ENCODE measurements at regions not wholly inside any gene's neighbourhood (a gene's known extent, or its start where the extent isn't known, plus 50 kb on each side); places are given as distances from the start of the nearest gene placed in this dataset.
A peak's percentile ranks its signal among the peaks of the same experiment; 100 is the strongest.

GRCh38 chr12:74440469-74440868 is 97.2 kb upstream of the ATXN7L3B start:
- DNase-seq (ENCODE audit: low read depth) = no peak
- TF ChIP-seq, protein P1, sequence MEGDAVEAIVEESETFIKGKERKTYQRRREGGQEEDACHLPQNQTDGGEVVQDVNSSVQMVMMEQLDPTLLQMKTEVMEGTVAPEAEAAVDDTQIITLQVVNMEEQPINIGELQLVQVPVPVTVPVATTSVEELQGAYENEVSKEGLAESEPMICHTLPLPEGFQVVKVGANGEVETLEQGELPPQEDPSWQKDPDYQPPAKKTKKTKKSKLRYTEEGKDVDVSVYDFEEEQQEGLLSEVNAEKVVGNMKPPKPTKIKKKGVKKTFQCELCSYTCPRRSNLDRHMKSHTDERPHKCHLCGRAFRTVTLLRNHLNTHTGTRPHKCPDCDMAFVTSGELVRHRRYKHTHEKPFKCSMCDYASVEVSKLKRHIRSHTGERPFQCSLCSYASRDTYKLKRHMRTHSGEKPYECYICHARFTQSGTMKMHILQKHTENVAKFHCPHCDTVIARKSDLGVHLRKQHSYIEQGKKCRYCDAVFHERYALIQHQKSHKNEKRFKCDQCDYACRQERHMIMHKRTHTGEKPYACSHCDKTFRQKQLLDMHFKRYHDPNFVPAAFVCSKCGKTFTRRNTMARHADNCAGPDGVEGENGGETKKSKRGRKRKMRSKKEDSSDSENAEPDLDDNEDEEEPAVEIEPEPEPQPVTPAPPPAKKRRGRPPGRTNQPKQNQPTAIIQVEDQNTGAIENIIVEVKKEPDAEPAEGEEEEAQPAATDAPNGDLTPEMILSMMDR (IDR thresholded peaks at IDR 0.05; ENCODE audit: insufficient read depth, low read length, poor library complexity, severe bottlenecking) = no peak
- Histone ChIP-seq H3K27me3 (ENCODE audit: control insufficient read depth, insufficient read depth, low read length) (no peaks in the 10 kb centered on the region), H3K4me3 (ENCODE audit: low read depth, low read length) (no peak overlapping the region), H3K36me3 (ENCODE audit: control insufficient read depth, insufficient read depth, low read length) (no peaks in the 10 kb centered on the region)

DNA sequence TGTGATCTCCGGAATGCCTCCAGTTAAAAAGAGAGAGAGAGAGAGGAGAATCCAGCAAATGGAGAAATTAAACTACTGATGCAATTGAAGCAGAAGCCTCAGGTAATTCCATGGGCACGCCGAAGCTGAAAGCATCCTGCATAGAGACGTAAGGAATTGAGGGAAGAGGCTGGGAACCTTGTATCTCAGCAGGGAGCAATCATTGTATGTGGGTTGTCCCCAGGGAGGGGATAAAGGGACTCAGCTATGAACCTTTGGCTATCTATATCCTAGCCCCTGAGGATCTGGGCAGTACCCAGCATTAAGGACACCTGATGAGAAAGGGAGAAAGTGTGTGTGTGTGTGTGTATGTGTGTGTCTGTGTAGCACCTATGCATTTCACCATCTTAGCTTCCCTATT is 95.8 kb upstream of the ATXN7L3B start:
- TF ChIP-seq, protein P1 (IDR thresholded peaks at IDR 0.05; ENCODE audit: insufficient read depth, low read length, poor library complexity, severe bottlenecking) = no peak
- Histone ChIP-seq H3K4me3 (ENCODE audit: low read depth, low read length) (no peak overlapping the region), H3K27me3 (ENCODE audit: control insufficient read depth, insufficient read depth, low read length) (no peaks in the 10 kb centered on the region), H3K36me3 (ENCODE audit: control insufficient read depth, insufficient read depth, low read length) (no peaks in the 10 kb centered on the region)
- DNase-seq (ENCODE audit: low read depth) = no peak

- DNase-seq (ENCODE audit: low read depth) = no peak
- TF ChIP-seq, protein P1 (IDR thresholded peaks at IDR 0.05; ENCODE audit: insufficient read depth, low read length, poor library complexity, severe bottlenecking) = no peak
- no peak overlapping the region for H3K4me3 ChIP-seq (ENCODE audit: low read depth, low read length)
- no peaks in the 10 kb centered on the region for H3K27me3 ChIP-seq (ENCODE audit: control insufficient read depth, insufficient read depth, low read length)
- no peaks in the 10 kb centered on the region for H3K36me3 ChIP-seq (ENCODE audit: control insufficient read depth, insufficient read depth, low read length)
Measured at GRCh38 chr12:74446466-74446865, 91.2 kb upstream of the ATXN7L3B start.

DNA sequence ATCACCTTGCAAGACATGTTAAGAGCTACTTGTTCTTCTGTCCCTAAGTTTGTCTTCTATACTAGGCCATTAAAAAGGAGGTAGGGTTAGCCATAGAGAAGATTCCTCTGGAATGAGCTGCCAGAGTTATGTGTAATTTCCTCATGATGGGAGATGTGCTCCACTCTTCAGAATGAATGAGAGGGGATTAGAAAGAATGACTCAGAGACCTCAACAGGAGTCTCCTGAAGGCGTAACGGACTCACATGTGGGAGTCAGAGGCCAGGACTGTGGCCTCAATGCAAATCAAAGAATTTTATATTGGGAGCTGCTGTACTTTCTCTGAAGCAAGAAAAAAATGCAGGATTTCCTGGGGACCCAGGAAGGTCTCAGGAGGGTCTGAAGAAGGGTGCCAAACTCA is 87.8 kb upstream of the ATXN7L3B start:
- no peaks in the 10 kb centered on the region for H3K27me3 ChIP-seq (ENCODE audit: control insufficient read depth, insufficient read depth, low read length)
- H3K36me3 ChIP-seq (ENCODE audit: control insufficient read depth, insufficient read depth, low read length) = no peaks in the 10 kb centered on the region
- peak; percentile 43 for DNase-seq (ENCODE audit: low read depth)
- TF ChIP-seq, protein P1 (IDR thresholded peaks at IDR 0.05; ENCODE audit: insufficient read depth, low read length, poor library complexity, severe bottlenecking) = no peak
- H3K4me3 ChIP-seq (ENCODE audit: low read depth, low read length) = no peak overlapping the region

DNA sequence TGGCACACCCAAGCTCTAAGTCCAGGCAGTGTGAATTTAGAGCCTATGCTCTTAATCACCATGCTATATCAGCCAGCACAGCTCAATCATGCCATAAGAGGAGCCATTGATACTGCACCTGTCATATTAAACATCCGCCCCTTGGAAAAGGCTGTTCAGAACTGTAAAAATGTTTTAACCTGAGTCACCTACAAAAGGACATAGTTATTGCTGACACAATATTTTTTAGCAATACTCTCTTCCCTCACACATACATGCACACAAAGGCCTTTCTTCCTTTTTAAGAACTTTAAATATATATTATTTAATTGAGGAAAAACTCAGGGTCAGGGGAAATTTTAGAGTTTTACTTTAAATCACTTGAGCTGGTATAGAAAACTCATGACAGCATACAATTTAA is 83.5 kb upstream of the ATXN7L3B start:
- Histone ChIP-seq H3K36me3 (ENCODE audit: control insufficient read depth, insufficient read depth, low read length) (no peaks in the 10 kb centered on the region), H3K4me3 (ENCODE audit: low read depth, low read length) (no peak overlapping the region), H3K27me3 (ENCODE audit: control insufficient read depth, insufficient read depth, low read length) (no peaks in the 10 kb centered on the region)
- TF ChIP-seq, protein P1 (IDR thresholded peaks at IDR 0.05; ENCODE audit: insufficient read depth, low read length, poor library complexity, severe bottlenecking) = no peak
- DNase-seq (ENCODE audit: low read depth) = no peak

GRCh38 chr12:74455429-74455828 is 82.2 kb upstream of the ATXN7L3B start:
- Histone ChIP-seq H3K4me3 (ENCODE audit: low read depth, low read length) (no peak overlapping the region), H3K27me3 (ENCODE audit: control insufficient read depth, insufficient read depth, low read length) (no peaks in the 10 kb centered on the region), H3K36me3 (ENCODE audit: control insufficient read depth, insufficient read depth, low read length) (no peaks in the 10 kb centered on the region)
- TF ChIP-seq, protein P1 (IDR thresholded peaks at IDR 0.05; ENCODE audit: insufficient read depth, low read length, poor library complexity, severe bottlenecking) = no peak
- no peak for DNase-seq (ENCODE audit: low read depth)

All from kidney epithelial cell (primary cell).